ENCODE measurements at regions not wholly inside any gene's neighbourhood (a gene's known extent, or its start where the extent isn't known, plus 50 kb on each side); places are given as distances from the start of the nearest gene placed in this dataset.

DNA sequence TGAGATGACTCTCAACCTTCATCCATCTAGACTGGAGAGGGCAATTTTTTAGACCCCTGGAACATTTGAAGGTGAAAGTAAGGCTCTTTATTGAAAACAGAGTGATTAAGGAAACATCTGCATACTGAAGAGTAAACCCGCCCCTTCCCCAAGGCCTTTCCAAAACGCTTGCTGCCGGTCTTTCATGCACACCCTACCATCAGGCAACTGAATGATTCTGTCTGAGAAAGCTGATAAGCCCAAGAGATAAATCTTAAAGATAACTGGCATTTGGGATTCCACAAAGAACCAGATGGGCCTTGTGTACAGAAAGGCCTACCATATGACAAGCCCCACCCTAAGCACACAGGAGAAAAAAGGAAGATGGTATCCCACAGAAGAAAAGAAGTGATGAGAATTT is 54.4 kb upstream of the PIK3R1 start:
- CTCF ChIA-PET, result no interaction called here
- DNase-seq (ENCODE audit: low spot score), result no peak
- ATAC-seq, result no peak
- POLR2A ChIA-PET, result interaction anchor here (0.5 kb wide), 1 partner anchor 15 kb away, joined by 4 read pairs; no protein-coding TSS in a partner anchor
- TF ChIP-seq GABPB1 (CRISPR knock-in tag; IDR thresholded peaks at IDR 0.05), result no peak
- Mint-ChIP-seq H3K4me3 (no peak overlapping the region), H3K4me1 (peaks cover 7% of the 10 kb centered on the region), H3K36me3 (no peaks in the 10 kb centered on the region), H3K27me3 (ENCODE audit: low read depth) (no peaks in the 10 kb centered on the region), H3K27ac (no peak overlapping the region), H3K9me3 (no peaks in the 10 kb centered on the region)

DNA sequence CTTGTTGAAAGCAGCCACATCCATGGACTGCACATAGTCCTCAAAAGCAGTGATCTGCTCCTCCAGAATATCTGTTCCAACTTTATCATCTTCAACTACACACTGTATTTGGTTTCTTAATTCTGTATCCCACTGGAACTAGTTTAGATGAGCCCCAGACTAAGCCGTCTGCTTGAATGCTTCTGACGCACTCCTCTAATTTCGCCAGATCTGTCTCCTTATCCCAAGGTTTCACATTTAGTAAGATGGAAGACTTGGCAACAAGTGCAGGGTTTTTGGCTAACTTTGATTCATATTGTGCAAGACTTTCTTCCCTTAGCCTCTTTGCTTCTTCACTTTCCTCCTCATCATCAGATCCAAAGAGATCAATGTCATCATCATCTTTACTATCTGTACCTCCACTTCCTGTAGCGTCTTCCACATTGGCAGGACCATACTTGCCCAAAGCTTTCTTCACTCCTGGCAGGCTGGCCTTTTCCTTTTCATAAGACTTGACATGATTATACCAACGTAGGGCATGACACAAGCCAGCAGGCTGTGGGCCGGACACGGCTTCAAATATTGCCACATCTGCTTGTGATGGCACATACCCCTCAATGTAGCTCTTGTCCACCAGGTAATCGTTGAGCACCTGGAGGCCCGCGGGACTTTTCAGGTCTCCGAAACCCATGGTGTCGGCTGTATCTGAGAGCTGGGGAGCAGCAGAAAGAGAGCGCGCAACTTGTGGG is 56.2 kb upstream of the PIK3R1 start:
- ATAC-seq (no peak), DNase-seq (ENCODE audit: low spot score) (no peak)
- TF ChIP-seq, protein P1, sequence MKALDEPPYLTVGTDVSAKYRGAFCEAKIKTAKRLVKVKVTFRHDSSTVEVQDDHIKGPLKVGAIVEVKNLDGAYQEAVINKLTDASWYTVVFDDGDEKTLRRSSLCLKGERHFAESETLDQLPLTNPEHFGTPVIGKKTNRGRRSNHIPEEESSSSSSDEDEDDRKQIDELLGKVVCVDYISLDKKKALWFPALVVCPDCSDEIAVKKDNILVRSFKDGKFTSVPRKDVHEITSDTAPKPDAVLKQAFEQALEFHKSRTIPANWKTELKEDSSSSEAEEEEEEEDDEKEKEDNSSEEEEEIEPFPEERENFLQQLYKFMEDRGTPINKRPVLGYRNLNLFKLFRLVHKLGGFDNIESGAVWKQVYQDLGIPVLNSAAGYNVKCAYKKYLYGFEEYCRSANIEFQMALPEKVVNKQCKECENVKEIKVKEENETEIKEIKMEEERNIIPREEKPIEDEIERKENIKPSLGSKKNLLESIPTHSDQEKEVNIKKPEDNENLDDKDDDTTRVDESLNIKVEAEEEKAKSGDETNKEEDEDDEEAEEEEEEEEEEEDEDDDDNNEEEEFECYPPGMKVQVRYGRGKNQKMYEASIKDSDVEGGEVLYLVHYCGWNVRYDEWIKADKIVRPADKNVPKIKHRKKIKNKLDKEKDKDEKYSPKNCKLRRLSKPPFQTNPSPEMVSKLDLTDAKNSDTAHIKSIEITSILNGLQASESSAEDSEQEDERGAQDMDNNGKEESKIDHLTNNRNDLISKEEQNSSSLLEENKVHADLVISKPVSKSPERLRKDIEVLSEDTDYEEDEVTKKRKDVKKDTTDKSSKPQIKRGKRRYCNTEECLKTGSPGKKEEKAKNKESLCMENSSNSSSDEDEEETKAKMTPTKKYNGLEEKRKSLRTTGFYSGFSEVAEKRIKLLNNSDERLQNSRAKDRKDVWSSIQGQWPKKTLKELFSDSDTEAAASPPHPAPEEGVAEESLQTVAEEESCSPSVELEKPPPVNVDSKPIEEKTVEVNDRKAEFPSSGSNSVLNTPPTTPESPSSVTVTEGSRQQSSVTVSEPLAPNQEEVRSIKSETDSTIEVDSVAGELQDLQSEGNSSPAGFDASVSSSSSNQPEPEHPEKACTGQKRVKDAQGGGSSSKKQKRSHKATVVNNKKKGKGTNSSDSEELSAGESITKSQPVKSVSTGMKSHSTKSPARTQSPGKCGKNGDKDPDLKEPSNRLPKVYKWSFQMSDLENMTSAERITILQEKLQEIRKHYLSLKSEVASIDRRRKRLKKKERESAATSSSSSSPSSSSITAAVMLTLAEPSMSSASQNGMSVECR (CRISPR knock-in tag; IDR thresholded peaks at IDR 0.05; ENCODE audit: borderline replicate concordance), result no peak
- TF ChIP-seq, protein P2, sequence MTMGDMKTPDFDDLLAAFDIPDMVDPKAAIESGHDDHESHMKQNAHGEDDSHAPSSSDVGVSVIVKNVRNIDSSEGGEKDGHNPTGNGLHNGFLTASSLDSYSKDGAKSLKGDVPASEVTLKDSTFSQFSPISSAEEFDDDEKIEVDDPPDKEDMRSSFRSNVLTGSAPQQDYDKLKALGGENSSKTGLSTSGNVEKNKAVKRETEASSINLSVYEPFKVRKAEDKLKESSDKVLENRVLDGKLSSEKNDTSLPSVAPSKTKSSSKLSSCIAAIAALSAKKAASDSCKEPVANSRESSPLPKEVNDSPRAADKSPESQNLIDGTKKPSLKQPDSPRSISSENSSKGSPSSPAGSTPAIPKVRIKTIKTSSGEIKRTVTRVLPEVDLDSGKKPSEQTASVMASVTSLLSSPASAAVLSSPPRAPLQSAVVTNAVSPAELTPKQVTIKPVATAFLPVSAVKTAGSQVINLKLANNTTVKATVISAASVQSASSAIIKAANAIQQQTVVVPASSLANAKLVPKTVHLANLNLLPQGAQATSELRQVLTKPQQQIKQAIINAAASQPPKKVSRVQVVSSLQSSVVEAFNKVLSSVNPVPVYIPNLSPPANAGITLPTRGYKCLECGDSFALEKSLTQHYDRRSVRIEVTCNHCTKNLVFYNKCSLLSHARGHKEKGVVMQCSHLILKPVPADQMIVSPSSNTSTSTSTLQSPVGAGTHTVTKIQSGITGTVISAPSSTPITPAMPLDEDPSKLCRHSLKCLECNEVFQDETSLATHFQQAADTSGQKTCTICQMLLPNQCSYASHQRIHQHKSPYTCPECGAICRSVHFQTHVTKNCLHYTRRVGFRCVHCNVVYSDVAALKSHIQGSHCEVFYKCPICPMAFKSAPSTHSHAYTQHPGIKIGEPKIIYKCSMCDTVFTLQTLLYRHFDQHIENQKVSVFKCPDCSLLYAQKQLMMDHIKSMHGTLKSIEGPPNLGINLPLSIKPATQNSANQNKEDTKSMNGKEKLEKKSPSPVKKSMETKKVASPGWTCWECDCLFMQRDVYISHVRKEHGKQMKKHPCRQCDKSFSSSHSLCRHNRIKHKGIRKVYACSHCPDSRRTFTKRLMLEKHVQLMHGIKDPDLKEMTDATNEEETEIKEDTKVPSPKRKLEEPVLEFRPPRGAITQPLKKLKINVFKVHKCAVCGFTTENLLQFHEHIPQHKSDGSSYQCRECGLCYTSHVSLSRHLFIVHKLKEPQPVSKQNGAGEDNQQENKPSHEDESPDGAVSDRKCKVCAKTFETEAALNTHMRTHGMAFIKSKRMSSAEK (CRISPR knock-in tag; IDR thresholded peaks at IDR 0.05; ENCODE audit: borderline replicate concordance), result no peak
- TF ChIP-seq NFATC4 (CRISPR knock-in tag; IDR thresholded peaks at IDR 0.05) (no peak), SP1 (CRISPR knock-in tag; conservative IDR thresholded peaks at IDR 0.05) (no peak), ZNF232 (CRISPR knock-in tag; IDR thresholded peaks at IDR 0.05) (no peak), IRF2 (CRISPR knock-in tag; IDR thresholded peaks at IDR 0.05; ENCODE audit: borderline replicate concordance, low read depth) (no peak), ZNF219 (CRISPR knock-in tag; IDR thresholded peaks at IDR 0.05; ENCODE audit: borderline replicate concordance) (no peak), SMAD3 (CRISPR knock-in tag; IDR thresholded peaks at IDR 0.05; ENCODE audit: borderline replicate concordance) (no peak)
- TF ChIP-seq, protein P3, sequence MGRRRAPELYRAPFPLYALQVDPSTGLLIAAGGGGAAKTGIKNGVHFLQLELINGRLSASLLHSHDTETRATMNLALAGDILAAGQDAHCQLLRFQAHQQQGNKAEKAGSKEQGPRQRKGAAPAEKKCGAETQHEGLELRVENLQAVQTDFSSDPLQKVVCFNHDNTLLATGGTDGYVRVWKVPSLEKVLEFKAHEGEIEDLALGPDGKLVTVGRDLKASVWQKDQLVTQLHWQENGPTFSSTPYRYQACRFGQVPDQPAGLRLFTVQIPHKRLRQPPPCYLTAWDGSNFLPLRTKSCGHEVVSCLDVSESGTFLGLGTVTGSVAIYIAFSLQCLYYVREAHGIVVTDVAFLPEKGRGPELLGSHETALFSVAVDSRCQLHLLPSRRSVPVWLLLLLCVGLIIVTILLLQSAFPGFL (CRISPR knock-in tag; IDR thresholded peaks at IDR 0.05; ENCODE audit: borderline replicate concordance), result no peak
- TF ChIP-seq, protein P4, sequence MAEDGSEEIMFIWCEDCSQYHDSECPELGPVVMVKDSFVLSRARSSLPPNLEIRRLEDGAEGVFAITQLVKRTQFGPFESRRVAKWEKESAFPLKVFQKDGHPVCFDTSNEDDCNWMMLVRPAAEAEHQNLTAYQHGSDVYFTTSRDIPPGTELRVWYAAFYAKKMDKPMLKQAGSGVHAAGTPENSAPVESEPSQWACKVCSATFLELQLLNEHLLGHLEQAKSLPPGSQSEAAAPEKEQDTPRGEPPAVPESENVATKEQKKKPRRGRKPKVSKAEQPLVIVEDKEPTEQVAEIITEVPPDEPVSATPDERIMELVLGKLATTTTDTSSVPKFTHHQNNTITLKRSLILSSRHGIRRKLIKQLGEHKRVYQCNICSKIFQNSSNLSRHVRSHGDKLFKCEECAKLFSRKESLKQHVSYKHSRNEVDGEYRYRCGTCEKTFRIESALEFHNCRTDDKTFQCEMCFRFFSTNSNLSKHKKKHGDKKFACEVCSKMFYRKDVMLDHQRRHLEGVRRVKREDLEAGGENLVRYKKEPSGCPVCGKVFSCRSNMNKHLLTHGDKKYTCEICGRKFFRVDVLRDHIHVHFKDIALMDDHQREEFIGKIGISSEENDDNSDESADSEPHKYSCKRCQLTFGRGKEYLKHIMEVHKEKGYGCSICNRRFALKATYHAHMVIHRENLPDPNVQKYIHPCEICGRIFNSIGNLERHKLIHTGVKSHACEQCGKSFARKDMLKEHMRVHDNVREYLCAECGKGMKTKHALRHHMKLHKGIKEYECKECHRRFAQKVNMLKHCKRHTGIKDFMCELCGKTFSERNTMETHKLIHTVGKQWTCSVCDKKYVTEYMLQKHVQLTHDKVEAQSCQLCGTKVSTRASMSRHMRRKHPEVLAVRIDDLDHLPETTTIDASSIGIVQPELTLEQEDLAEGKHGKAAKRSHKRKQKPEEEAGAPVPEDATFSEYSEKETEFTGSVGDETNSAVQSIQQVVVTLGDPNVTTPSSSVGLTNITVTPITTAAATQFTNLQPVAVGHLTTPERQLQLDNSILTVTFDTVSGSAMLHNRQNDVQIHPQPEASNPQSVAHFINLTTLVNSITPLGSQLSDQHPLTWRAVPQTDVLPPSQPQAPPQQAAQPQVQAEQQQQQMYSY (CRISPR knock-in tag; IDR thresholded peaks at IDR 0.05), result no peak
- TF ChIP-seq, protein P5, sequence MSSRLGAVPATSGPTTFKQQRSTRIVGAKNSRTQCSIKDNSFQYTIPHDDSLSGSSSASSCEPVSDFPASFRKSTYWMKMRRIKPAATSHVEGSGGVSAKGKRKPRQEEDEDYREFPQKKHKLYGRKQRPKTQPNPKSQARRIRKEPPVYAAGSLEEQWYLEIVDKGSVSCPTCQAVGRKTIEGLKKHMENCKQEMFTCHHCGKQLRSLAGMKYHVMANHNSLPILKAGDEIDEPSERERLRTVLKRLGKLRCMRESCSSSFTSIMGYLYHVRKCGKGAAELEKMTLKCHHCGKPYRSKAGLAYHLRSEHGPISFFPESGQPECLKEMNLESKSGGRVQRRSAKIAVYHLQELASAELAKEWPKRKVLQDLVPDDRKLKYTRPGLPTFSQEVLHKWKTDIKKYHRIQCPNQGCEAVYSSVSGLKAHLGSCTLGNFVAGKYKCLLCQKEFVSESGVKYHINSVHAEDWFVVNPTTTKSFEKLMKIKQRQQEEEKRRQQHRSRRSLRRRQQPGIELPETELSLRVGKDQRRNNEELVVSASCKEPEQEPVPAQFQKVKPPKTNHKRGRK (CRISPR knock-in tag; IDR thresholded peaks at IDR 0.05; ENCODE audit: borderline replicate concordance), result no peak
- H3K36me3 Mint-ChIP-seq, result no peaks in the 10 kb centered on the region
- H3K9me3 Mint-ChIP-seq, result no peaks in the 10 kb centered on the region
- H3K27me3 Mint-ChIP-seq (ENCODE audit: low read depth), result no peaks in the 10 kb centered on the region
- peaks cover 8% of the 10 kb centered on the region for H3K4me1 Mint-ChIP-seq
- H3K4me3 Mint-ChIP-seq, result no peak overlapping the region
- ChIA-PET POLR2A (no interaction called here), CTCF (interaction anchor here (0.6 kb wide), 1 partner anchor 991 kb away, joined by 3 read pairs; no protein-coding TSS in a partner anchor)
- no peak overlapping the region for H3K27ac Mint-ChIP-seq

All from WTC11 (cell line).